Lung (tissue), 11 donors: ENCODE measurements at regions not wholly inside any gene's neighbourhood (a gene's known extent, or its start where the extent isn't known, plus 50 kb on each side); places are given as distances from the start of the nearest gene placed in this dataset.

Experiments used
- ATAC-seq: fragments of 200-7000 bp; cut with Tn5 transposase; one replicate; pipeline ENCODE4 v1.9.1; 2020; ENCODE audit warnings: moderate number of reproducible peaks; ENCODE audit not compliant: insufficient read depth, low FRiP score
- DNase-seq, 3 donors: peaks; one replicate each; pipeline ENCODE4 v3.0.0-alpha.2; 2013 to 2017
- H3K27ac ChIP-seq, 2 donors: one replicate each; pipeline ENCODE4 v1.5.1; 2013; ENCODE audit warnings: mild to moderate bottlenecking in 2 of 2, moderate library complexity in 2 of 2, control low read depth in 1 of 2, inconsistent platforms in 1 of 2, low read depth in 1 of 2, low read length in 1 of 2
- H3K27me3 ChIP-seq, 3 donors: one replicate each; pipeline ENCODE4 v1.5.1; 2013; ENCODE audit warnings: low read length in 2 of 3; ENCODE audit not compliant: control insufficient read depth in 3 of 3, insufficient read depth in 3 of 3
- H3K36me3 ChIP-seq, 4 donors: one replicate each; pipeline ENCODE4 v1.5.1; 2013; ENCODE audit warnings: low read length in 4 of 4, mild to moderate bottlenecking in 1 of 4, moderate library complexity in 1 of 4; ENCODE audit not compliant: control insufficient read depth in 4 of 4, insufficient read depth in 4 of 4
- H3K4me1 ChIP-seq, 5 donors: one replicate each; pipeline ENCODE4 v1.5.1; 2013; ENCODE audit warnings: low read length in 5 of 5, mild to moderate bottlenecking in 2 of 5, moderate library complexity in 1 of 5; ENCODE audit not compliant: control insufficient read depth in 5 of 5, insufficient read depth in 5 of 5
- H3K4me3 ChIP-seq: one replicate; pipeline ENCODE4 v1.5.1; 2013; ENCODE audit warnings: mild to moderate bottlenecking, control low read depth, moderate library complexity
- H3K9ac ChIP-seq, 2 donors: one replicate each; pipeline ENCODE4 v1.5.1; 2013; ENCODE audit warnings: low read length in 2 of 2, control low read depth in 1 of 2; ENCODE audit not compliant: insufficient read depth in 1 of 2
- H3K9me3 ChIP-seq, 4 donors: one replicate each; pipeline ENCODE4 v1.5.1; 2013; ENCODE audit warnings: low read length in 3 of 4, mild to moderate bottlenecking in 1 of 4, moderate library complexity in 1 of 4; ENCODE audit not compliant: control insufficient read depth in 4 of 4, insufficient read depth in 3 of 4
- CTCF ChIP-seq: IDR thresholded peaks from 2 replicates; pipeline ENCODE4 v1.5.1; 2012; ENCODE audit warnings: mild to moderate bottlenecking; ENCODE audit errors: control extremely low read depth, extremely low read depth
- WGBS, 2 donors: extraction: QIAGEN DNeasy Blood & Tissue Kit; methylation state at CpG; one replicate each; pipeline ENCODE4 v1.1.7; 2013; 5-methylcytosine and 5-hydroxymethylcytosine counted together
- donor health status: control.
- donor health status: control.
- donor health status: Bipolar disorder and iron deficiency.
- donor health status: healthy.
- donor health status: DM: yes; HTN: yes; CAD: no.

GRCh38 chr14:34086223-34086757 lies 135.4 kb upstream of the EGLN3 start:
- no peak overlapping the region for H3K4me3 ChIP-seq
- no peak for ATAC-seq
- no peaks in the 10 kb centered on the region for H3K27me3 ChIP-seq
- no peaks in the 10 kb centered on the region for H3K36me3 ChIP-seq
- peaks cover 0 to 6% (median 0%) of the 10 kb centered on the region in 5 donors for H3K4me1 ChIP-seq
- 92 to 94% methylated on average over 2 of the region's 2 CpGs for WGBS, 2 donors
- no peaks in the 10 kb centered on the region for H3K9me3 ChIP-seq
- no peak for TF ChIP-seq CTCF
- no peak overlapping the region for H3K9ac ChIP-seq
- H3K27ac ChIP-seq = no peak overlapping the region
- DNase-seq = no peak

- peaks cover 0 to 6% (median 0%) of the 10 kb centered on the region in 5 donors for H3K4me1 ChIP-seq
- 83 to 84% methylated on average over 1 of the region's 1 CpG for WGBS, 2 donors
- H3K9me3 ChIP-seq = no peaks in the 10 kb centered on the region
- no peaks in the 10 kb centered on the region for H3K27me3 ChIP-seq
- no peak for ATAC-seq
- no peak overlapping the region for H3K9ac ChIP-seq
- no peak overlapping the region for H3K27ac ChIP-seq
- no peak for DNase-seq
- H3K4me3 ChIP-seq = no peak overlapping the region
- no peaks in the 10 kb centered on the region for H3K36me3 ChIP-seq
- TF ChIP-seq CTCF = no peak
Measured at GRCh38 chr14:34085695-34086094, 134.8 kb upstream of the EGLN3 start.

GRCh38 chr14:34081576-34082136 lies 130.8 kb upstream of the EGLN3 start:
- peak; percentile 55 for ATAC-seq
- 46 to 78% methylated on average over 6 of the region's 6 CpGs for WGBS, 2 donors
- Histone ChIP-seq H3K36me3 (no peaks in the 10 kb centered on the region), H3K27ac (peak overlapping the region in 1 of 2 donors; percentile 89), H3K27me3 (no peaks in the 10 kb centered on the region), H3K4me3 (no peak overlapping the region), H3K9me3 (no peaks in the 10 kb centered on the region), H3K4me1 (peaks cover 0 to 6% (median 3%) of the 10 kb centered on the region in 5 donors), H3K9ac (no peak overlapping the region)
- DNase-seq = peak in 1 of 3 donors; percentile 14
- TF ChIP-seq CTCF = no peak
